CD4-positive, CD25-positive, alpha-beta regulatory T cell (primary cell): ENCODE measurements at regions not wholly inside any gene's neighbourhood (a gene's known extent, or its start where the extent isn't known, plus 50 kb on each side); places are given as distances from the start of the nearest gene placed in this dataset.
"Not testable (repeated sequence)": the region's sequence is repeated elsewhere in the genome, so short reads cannot be mapped to it uniquely, and the experiment has no call there.

Source experiments
- ATAC-seq, 2 donors: fragments of 150-1000 bp; cut with Tn5 transposase; one replicate each; pipeline ENCODE4 v1.10.0; 2021; ENCODE audit warnings: low read depth in 2 of 2, moderate number of reproducible peaks in 2 of 2, moderate library complexity in 1 of 2
- DNase-seq, 3 donors: peaks; one replicate each; pipeline versions ENCODE4 v3.0.0 to v3.0.0-alpha.2; 2012 to 2022; ENCODE audit warnings: mixed read lengths in 1 of 3
- H3K27ac ChIP-seq: one replicate; pipeline ENCODE4 v1.7.0; 2013; ENCODE audit warnings: mild to moderate bottlenecking, low read length; ENCODE audit not compliant: insufficient read depth, poor library complexity, severe bottlenecking
- H3K27me3 ChIP-seq: one replicate; pipeline ENCODE4 v1.7.0; 2013; ENCODE audit warnings: low read length; ENCODE audit not compliant: control insufficient read depth, insufficient read depth
- H3K36me3 ChIP-seq: one replicate; pipeline ENCODE4 v1.7.0; 2013; ENCODE audit warnings: mild to moderate bottlenecking, low read length, moderate library complexity; ENCODE audit not compliant: control insufficient read depth, insufficient read depth
- H3K4me1 ChIP-seq: 2 replicates; pipeline ENCODE4 v1.7.0; 2013; ENCODE audit warnings: mild to moderate bottlenecking, low read length; ENCODE audit not compliant: insufficient read depth, control insufficient read depth, poor library complexity, severe bottlenecking
- H3K4me3 ChIP-seq: one replicate; pipeline ENCODE4 v1.7.0; 2013; ENCODE audit warnings: low read depth, mild to moderate bottlenecking, low read length, moderate library complexity
- H3K9me3 ChIP-seq, 2 experiments: 1 replicate in 1 of 2; 2 replicates in 1 of 2; pipeline ENCODE4 v1.7.0; 2013; ENCODE audit warnings: low read length in 2 of 2, mild to moderate bottlenecking in 1 of 2, moderate library complexity in 1 of 2; ENCODE audit not compliant: control insufficient read depth in 2 of 2
- H3K27ac Mint-ChIP-seq, 3 donors: one replicate each; pipeline ENCODE4 v1.8.0; 2020 to 2022; ENCODE audit warnings: mild to moderate bottlenecking in 3 of 3, mixed read lengths in 3 of 3, moderate library complexity in 2 of 3
- H3K27me3 Mint-ChIP-seq: one replicate; pipeline ENCODE4 v1.8.0; 2022; ENCODE audit warnings: mild to moderate bottlenecking, mixed read lengths
- H3K36me3 Mint-ChIP-seq: one replicate; pipeline ENCODE4 v1.8.0; 2020; ENCODE audit warnings: mixed read lengths
- H3K4me1 Mint-ChIP-seq, 4 donors: one replicate each; pipeline ENCODE4 v1.8.0; 2020 to 2022; ENCODE audit warnings: mixed read lengths in 4 of 4, mild to moderate bottlenecking in 1 of 4
- H3K4me3 Mint-ChIP-seq, 4 donors: one replicate each; pipeline ENCODE4 v1.8.0; 2020 to 2022; ENCODE audit warnings: mild to moderate bottlenecking in 4 of 4, mixed read lengths in 4 of 4, moderate library complexity in 3 of 4
- H3K9me3 Mint-ChIP-seq, 7 donors: one replicate each; pipeline ENCODE4 v1.8.0; 2020 to 2022; ENCODE audit warnings: mixed read lengths in 7 of 7, mild to moderate bottlenecking in 3 of 7, moderate library complexity in 2 of 7

DNA sequence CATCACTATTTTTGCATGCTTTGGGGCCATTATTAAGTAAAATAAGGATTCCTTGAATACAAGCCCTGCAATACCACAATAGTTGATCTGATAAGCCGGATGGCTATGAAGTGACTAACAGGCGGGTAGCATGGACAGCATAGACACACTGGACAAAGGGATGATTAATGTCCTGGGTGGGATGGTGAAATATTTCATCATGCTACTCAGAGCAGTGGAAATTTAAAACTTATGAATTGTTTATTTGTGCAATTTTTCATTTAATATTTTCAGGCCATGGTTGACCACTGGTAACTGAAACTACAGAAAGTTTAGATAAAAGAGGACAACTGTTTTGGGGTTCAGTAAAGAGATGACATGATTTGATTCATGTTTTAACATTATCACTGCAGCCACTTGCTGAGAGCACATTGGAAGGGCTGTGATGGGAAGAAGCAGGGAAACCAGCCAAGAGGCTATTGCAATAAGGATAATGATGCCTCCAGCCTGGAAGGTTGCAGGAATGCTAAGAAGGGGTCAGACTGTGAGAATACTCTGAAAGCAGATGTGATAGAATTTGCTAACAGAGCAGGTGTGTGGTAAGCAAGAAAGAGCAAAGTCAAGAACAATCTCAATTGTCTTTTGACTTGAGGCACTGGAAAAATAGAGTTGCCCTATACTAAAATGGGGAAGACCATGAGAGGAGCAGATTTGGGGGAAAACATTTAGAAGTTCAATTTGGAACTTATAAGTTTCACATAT, 62.5 kb upstream of the TNFSF4 start:
- Histone ChIP-seq H3K27me3 (no peaks in the 10 kb centered on the region), H3K4me1 (no peaks in the 10 kb centered on the region), H3K27ac (no peak overlapping the region), H3K36me3 (no peaks in the 10 kb centered on the region), H3K4me3 (no peak overlapping the region), H3K9me3 (no peaks in the 10 kb centered on the region)
- Mint-ChIP-seq H3K4me3 (no peak overlapping the region), H3K36me3 (peaks cover 8% of the 10 kb centered on the region), H3K4me1 (peaks cover 0 to 5% (median 2%) of the 10 kb centered on the region in 4 donors), H3K9me3 (peaks cover 0 to 6% (median 0%) of the 10 kb centered on the region in 7 donors), H3K27me3 (no peaks in the 10 kb centered on the region), H3K27ac (no peak overlapping the region)
- DNase-seq (no peak), ATAC-seq (no peak)

DNA sequence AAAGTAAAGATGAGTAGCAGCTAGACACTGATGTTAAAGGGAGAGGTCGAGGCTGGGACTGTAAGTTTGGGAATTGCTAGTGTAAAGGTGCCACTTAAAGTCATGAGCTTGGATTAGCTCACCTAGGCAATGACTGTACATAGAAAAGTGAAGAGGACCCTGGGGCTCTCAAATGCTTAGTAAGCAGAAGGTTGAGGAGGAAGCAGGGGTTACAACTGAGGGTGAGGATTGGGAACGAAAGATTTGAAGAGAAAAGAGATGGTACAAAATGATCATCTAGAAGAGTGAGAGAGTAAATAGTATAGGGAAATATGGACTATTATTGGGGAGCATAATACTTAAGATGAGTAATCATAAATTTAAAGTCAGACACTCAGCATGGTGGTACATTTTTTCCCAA, 63.1 kb upstream of the TNFSF4 start:
- Mint-ChIP-seq H3K27ac (no peak overlapping the region), H3K4me1 (peaks cover 0 to 5% (median 2%) of the 10 kb centered on the region in 4 donors), H3K4me3 (no peak overlapping the region), H3K9me3 (peaks cover 0 to 6% (median 0%) of the 10 kb centered on the region in 7 donors), H3K27me3 (no peaks in the 10 kb centered on the region), H3K36me3 (peaks cover 5% of the 10 kb centered on the region)
- no peaks in the 10 kb centered on the region for H3K4me1 ChIP-seq
- H3K36me3 ChIP-seq = no peaks in the 10 kb centered on the region
- no peaks in the 10 kb centered on the region for H3K27me3 ChIP-seq
- H3K27ac ChIP-seq = no peak overlapping the region
- H3K4me3 ChIP-seq = no peak overlapping the region
- ATAC-seq (no peak), DNase-seq (no peak)
- no peaks in the 10 kb centered on the region for H3K9me3 ChIP-seq

DNA sequence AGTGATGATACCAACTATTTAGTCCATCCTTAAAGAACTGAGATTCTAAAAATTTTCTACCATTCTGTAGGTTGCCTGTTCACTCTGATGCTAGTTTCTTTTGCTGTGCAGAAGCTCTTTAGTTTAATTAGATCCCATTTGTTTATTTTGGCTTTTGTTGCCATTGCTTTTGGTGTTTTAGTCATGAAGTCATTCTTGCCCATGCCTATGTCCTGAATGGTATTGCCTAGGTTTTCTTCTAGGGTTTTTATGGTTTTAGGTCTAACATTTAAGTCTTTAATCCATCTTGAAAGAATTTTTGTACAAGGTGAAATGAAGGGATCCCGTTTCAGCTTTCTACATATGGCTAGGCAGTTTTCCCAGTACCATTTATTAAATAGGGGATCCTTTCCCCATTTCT, 63.9 kb upstream of the TNFSF4 start:
- H3K4me3 Mint-ChIP-seq, H3K27ac ChIP-seq, H3K36me3 ChIP-seq, ATAC-seq, H3K27me3 ChIP-seq, H3K36me3 Mint-ChIP-seq, H3K4me3 ChIP-seq, H3K4me1 Mint-ChIP-seq, H3K27me3 Mint-ChIP-seq, H3K4me1 ChIP-seq, H3K9me3 ChIP-seq, H3K27ac Mint-ChIP-seq, DNase-seq, H3K9me3 Mint-ChIP-seq: not testable (repeated sequence)

DNA sequence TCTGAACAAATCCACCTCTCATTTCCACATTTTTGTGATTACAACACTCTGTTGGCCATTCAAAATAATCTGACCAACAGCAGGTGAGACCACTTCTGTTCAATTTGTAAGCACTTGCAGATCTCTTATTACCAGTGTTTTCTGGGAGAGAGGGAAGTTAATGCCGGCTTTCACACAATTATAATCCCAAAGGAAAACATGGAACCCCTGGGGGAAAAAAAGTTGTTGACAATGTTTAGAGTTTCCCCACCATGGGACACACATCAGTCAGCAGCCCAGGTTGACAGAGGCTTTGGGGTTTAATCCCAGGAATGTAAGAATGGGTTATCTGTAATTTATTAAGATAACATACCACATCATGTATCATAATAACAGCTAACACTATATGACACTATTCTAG, 68.4 kb upstream of the TNFSF4 start:
- peaks cover 0 to 3% (median 0%) of the 10 kb centered on the region in 7 donors for H3K9me3 Mint-ChIP-seq
- no peak overlapping the region for H3K27ac Mint-ChIP-seq
- Histone ChIP-seq H3K4me1 (no peaks in the 10 kb centered on the region), H3K9me3 (no peaks in the 10 kb centered on the region), H3K4me3 (no peak overlapping the region), H3K27ac (no peak overlapping the region), H3K27me3 (no peaks in the 10 kb centered on the region), H3K36me3 (no peaks in the 10 kb centered on the region)
- H3K4me1 Mint-ChIP-seq = peaks cover 0 to 5% (median 0%) of the 10 kb centered on the region in 4 donors
- no peak overlapping the region for H3K4me3 Mint-ChIP-seq
- DNase-seq = no peak
- no peaks in the 10 kb centered on the region for H3K27me3 Mint-ChIP-seq
- ATAC-seq = no peak
- H3K36me3 Mint-ChIP-seq = peaks cover 5% of the 10 kb centered on the region

DNA sequence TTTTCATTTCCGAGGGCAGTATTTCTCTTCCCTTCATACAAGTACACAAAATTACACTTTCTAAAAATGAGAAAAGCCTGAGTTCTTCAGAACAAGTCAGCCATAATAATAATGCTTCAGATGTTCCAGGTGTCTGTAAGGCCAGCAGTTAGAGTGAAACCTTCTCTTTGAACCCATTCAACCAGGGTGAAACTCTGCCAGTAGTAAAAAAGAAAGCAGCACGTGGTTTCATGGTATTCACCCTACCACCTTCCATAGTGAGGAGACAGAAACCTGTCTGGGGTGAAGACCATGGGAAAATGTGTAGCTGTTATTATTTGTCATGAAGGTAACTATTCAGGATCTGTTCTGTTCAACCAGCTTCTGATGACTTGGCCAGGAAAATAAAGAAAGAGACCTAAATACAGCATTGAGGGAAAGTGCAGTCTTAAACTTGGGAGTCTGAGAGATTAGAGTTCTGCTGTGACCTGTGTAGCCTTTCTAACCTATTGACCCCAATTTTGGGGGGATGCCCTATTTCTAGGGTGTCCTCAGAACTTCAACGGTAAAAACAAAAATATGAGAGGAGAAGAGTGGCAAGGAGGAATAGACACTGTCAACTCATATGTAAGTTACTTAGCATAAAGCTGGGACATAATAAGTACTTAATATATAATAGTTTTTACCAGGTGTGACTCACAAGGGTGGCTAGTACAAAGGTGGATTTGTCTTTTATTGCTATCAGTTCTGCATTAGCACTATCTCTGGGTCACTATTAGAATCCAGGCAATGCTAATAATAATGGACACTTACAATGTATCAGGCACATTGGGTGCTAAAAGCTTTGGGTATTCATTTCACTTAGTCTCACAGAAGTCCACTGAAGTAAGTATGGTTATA, 70.0 kb upstream of the TNFSF4 start:
- Mint-ChIP-seq H3K4me3 (no peak overlapping the region), H3K4me1 (peaks cover 0 to 5% (median 0%) of the 10 kb centered on the region in 4 donors), H3K27me3 (no peaks in the 10 kb centered on the region), H3K27ac (no peak overlapping the region), H3K36me3 (peaks cover 5% of the 10 kb centered on the region), H3K9me3 (peaks cover 0 to 3% (median 0%) of the 10 kb centered on the region in 7 donors)
- no peak overlapping the region for H3K27ac ChIP-seq
- ATAC-seq (no peak), DNase-seq (no peak)
- H3K9me3 ChIP-seq = no peaks in the 10 kb centered on the region
- no peaks in the 10 kb centered on the region for H3K27me3 ChIP-seq
- H3K36me3 ChIP-seq = no peaks in the 10 kb centered on the region
- H3K4me1 ChIP-seq = no peaks in the 10 kb centered on the region
- no peak overlapping the region for H3K4me3 ChIP-seq

DNA sequence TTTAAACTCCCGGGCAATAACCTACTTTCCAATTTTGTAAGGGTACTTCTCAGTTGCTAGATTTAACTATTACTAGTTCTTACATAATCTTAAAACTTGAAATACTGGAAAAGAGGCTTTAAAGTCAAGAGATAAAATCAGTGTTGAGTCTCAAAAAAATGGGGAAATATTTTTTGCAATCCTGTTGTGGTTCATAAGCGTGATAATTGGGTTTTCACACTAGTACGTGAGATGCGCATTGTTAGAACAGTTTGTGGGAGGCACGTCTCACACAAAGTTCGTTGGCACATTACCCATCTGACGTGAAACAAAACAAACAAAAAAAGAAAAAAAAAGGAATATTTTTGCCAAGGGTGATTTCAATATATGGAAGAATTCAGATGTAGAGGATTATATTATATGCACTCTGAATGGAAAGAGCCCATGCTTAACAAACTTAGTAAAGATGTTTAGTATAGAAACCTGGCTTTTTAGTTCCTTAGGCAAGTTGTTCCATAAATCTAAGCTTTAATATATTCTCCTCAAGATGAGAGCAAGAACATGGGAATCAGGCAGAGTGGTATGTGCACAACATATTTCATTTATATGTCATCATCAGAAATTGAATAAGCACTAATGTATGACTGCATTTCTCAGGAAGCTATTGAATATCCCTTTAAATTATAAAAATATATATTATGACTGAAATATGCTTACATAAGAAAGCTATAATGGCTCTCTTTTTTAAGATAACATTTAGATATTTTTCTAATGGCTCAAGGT, 73.9 kb upstream of the TNFSF4 start:
- DNase-seq (no peak), ATAC-seq (no peak)
- no peaks in the 10 kb centered on the region for H3K27me3 ChIP-seq
- H3K4me1 ChIP-seq = no peaks in the 10 kb centered on the region
- no peak overlapping the region for H3K27ac ChIP-seq
- Mint-ChIP-seq H3K27ac (no peak overlapping the region), H3K9me3 (peaks cover 0 to 3% (median 0%) of the 10 kb centered on the region in 7 donors), H3K4me1 (peaks cover 0 to 5% (median 0%) of the 10 kb centered on the region in 4 donors), H3K4me3 (no peak overlapping the region), H3K27me3 (no peaks in the 10 kb centered on the region), H3K36me3 (no peaks in the 10 kb centered on the region)
- H3K4me3 ChIP-seq = no peak overlapping the region
- H3K9me3 ChIP-seq = no peaks in the 10 kb centered on the region
- H3K36me3 ChIP-seq = no peaks in the 10 kb centered on the region

DNA sequence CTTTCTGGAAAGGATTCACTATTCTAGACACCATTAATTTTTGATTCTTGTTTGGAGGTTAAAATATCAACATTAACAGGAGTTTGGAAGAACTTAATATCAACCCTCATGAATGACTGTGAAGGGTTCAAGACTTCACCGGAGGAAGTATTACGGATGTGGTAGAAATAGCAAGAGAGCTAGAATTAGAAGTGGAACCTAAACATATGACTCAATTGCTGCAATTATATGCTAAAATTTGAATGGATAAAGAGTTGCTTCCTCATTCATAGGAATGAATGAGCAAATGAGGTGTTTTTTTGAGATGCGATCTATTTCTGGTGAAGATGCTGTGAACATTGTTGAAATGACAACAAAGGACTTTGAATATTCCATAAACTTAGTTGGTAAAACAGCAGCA, 77.9 kb upstream of the TNFSF4 start:
- Mint-ChIP-seq H3K4me1 (no peaks in the 10 kb centered on the region), H3K36me3 (peaks cover 4% of the 10 kb centered on the region), H3K4me3 (no peak overlapping the region), H3K27ac (no peak overlapping the region), H3K27me3 (no peaks in the 10 kb centered on the region), H3K9me3 (peaks cover 0 to 7% (median 0%) of the 10 kb centered on the region in 7 donors)
- ATAC-seq = no peak
- Histone ChIP-seq H3K4me1 (no peaks in the 10 kb centered on the region), H3K9me3 (no peaks in the 10 kb centered on the region), H3K27me3 (no peaks in the 10 kb centered on the region), H3K4me3 (no peak overlapping the region), H3K36me3 (no peaks in the 10 kb centered on the region), H3K27ac (no peak overlapping the region)
- no peak for DNase-seq
